A673 (cell line): ENCODE measurements at regions not wholly inside any gene's neighbourhood (a gene's known extent, or its start where the extent isn't known, plus 50 kb on each side); places are given as distances from the start of the nearest gene placed in this dataset.

Experiments used
- BruUV-seq: library from RNA; stranded (reverse); fragments of 400-500 nt; replicated peaks from 2 replicates; lab custom pipeline; 2021; lab: Mats Ljungman, UMichigan
- CTCF ChIA-PET: fragments of 300-600 bp; sonication (Branson Sonifier 250); formaldehyde crosslinking; loops from one replicate; lab custom pipeline; 2022; ENCODE audit warnings: antibody characterized with exemption; lab: Charles Lee
- POLR2A ChIA-PET: fragments of 300-600 bp; sonication (Branson Sonifier 250); formaldehyde crosslinking; loops from one replicate; lab custom pipeline; 2022; ENCODE audit warnings: antibody characterized with exemption; ENCODE audit not compliant: low non-redundant PET; lab: Charles Lee
- DNase-seq: peaks from one replicate; pipeline ENCODE4 v3.0.0-alpha.2; 2015; ENCODE audit warnings: low spot score
- H3K27ac ChIP-seq: fragments of 200-600 bp; sonication (generic); 2 replicates; pipeline ENCODE4 v1.5.1; 2016; ENCODE audit warnings: mixed run types, low read depth, mild to moderate bottlenecking, mixed read lengths, antibody characterized with exemption, low read length; ENCODE audit not compliant: poor library complexity, severe bottlenecking
- H3K27me3 ChIP-seq: fragments of 200-600 bp; sonication (generic); replicated peaks from 2 replicates; pipeline ENCODE4 v1.6.1; 2017; ENCODE audit warnings: mixed run types, low read depth, mild to moderate bottlenecking, mixed read lengths, antibody characterized with exemption, low read length; ENCODE audit not compliant: insufficient read depth, poor library complexity
- H3K36me3 ChIP-seq: fragments of 200-600 bp; sonication (generic); 2 replicates; pipeline ENCODE4 v1.6.1; 2016; ENCODE audit warnings: mixed run types, mild to moderate bottlenecking, mixed read lengths, antibody characterized with exemption, low read length; ENCODE audit not compliant: insufficient read depth, poor library complexity, severe bottlenecking
- H3K4me1 ChIP-seq: fragments of 200-600 bp; sonication (generic); 2 replicates; pipeline ENCODE4 v1.6.1; 2017; ENCODE audit warnings: mixed run types, mild to moderate bottlenecking, mixed read lengths, antibody characterized with exemption, low read length; ENCODE audit not compliant: insufficient read depth, poor library complexity, severe bottlenecking
- H3K4me3 ChIP-seq: fragments of 200-600 bp; sonication (generic); 2 replicates; pipeline ENCODE4 v1.5.1; 2016; ENCODE audit warnings: low read depth, mixed run types, mild to moderate bottlenecking, mixed read lengths, low read length; ENCODE audit not compliant: poor library complexity, severe bottlenecking
- H3K9me3 ChIP-seq: fragments of 200-600 bp; sonication (generic); 2 replicates; pipeline ENCODE4 v1.6.1; 2016; ENCODE audit warnings: mixed run types, low read depth, mild to moderate bottlenecking, mixed read lengths, antibody characterized with exemption, low read length; ENCODE audit not compliant: poor library complexity, severe bottlenecking
- CTCF ChIP-seq: fragments of 300-800, 200-600 bp; sonication (generic); conservative IDR thresholded peaks from 2 replicates; pipeline ENCODE4 v1.5.1; 2017; ENCODE audit warnings: low read depth, mild to moderate bottlenecking, antibody characterized with exemption, low read length, moderate library complexity, mixed read lengths
- EZH2 ChIP-seq: fragments of 200-600 bp; sonication (generic); IDR thresholded peaks from 2 replicates; pipeline ENCODE4 v1.6.1; 2017; ENCODE audit warnings: borderline replicate concordance, low read depth, mild to moderate bottlenecking, mixed read lengths, antibody characterized with exemption, low read length; ENCODE audit not compliant: poor library complexity, severe bottlenecking
- intact Hi-C: fragments of 100-400 bp; cut with micrococcal nuclease; formaldehyde crosslinking; loops from one replicate; pipeline ENCODE4 v1.10.0; 2022; ENCODE audit not compliant: unreplicated experiment

- BruUV-seq = no TSS peak
- POLR2A ChIA-PET = no interaction called here
- CTCF ChIA-PET = no interaction called here
Measured at GRCh38 chr18:54436501-54436900, 78.8 kb downstream of the C18orf54 start.

GRCh38 chr18:54440292-54440691 lies 82.6 kb downstream of the C18orf54 start:
- BruUV-seq = no TSS peak
- Histone ChIP-seq H3K27ac (no peak overlapping the region), H3K27me3 (peaks cover 6% of the 10 kb centered on the region), H3K4me3 (no peak overlapping the region), H3K9me3 (no peaks in the 10 kb centered on the region), H3K36me3 (no peaks in the 10 kb centered on the region), H3K4me1 (no peaks in the 10 kb centered on the region)
- ChIA-PET POLR2A (no interaction called here), CTCF (no interaction called here)
- intact Hi-C loops = loop anchor here (10.0 kb wide), 1 partner anchor 205 kb away; no protein-coding TSS in a partner anchor
- DNase-seq = no peak
- no peak for TF ChIP-seq CTCF
- TF ChIP-seq EZH2 = no peak

More at GRCh38 chr18:54436501-54436900, 78.8 kb downstream of the C18orf54 start:
- Histone ChIP-seq H3K36me3 (no peaks in the 10 kb centered on the region), H3K9me3 (no peaks in the 10 kb centered on the region), H3K27ac (no peak overlapping the region), H3K4me1 (no peaks in the 10 kb centered on the region), H3K4me3 (no peak overlapping the region), H3K27me3 (peaks cover 19% of the 10 kb centered on the region)
- DNase-seq = no peak
- no peak for TF ChIP-seq CTCF
- TF ChIP-seq EZH2 = no peak
- intact Hi-C loops = no loop called here

DNA sequence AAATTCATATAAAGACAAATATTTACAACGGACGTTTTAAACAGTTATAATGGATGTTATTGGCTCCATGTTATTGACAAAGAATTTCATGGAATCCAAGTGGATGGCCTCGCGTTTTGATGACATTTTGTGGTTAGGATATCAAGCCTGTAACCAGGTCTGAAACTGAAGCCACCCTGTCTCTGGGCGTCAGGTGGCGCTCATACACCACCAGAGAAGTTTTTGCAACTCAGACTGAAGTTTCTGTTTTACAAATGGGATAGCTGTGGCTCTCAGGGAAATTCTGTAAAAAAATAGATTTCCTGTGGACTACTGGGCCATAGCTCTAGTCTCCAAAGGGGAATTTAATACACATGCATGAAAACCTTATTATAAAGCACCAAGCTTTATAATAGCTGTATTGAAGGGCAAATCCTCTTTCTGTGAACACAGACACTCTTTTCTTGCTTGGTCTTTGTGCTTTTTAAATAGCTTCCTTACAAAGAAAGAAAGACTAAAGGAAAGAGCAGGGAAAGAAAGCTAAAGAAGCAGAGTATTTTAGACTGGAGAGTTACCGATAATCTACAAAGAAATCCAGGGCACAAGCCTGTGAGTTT lies 86.7 kb downstream of the C18orf54 start:
- peak; percentile 75 for DNase-seq
- H3K4me3 ChIP-seq = no peak overlapping the region
- no peak overlapping the region for H3K27ac ChIP-seq
- no TSS peak for BruUV-seq
- CTCF ChIA-PET = interaction anchor here (0.6 to 1.1 kb wide), 7 partner anchors 9 to 892 kb away, joined by 3 to 5 read pairs (median 3); no protein-coding TSS in a partner anchor
- intact Hi-C loops = loop anchor here (1.0 to 10.0 kb wide), 3 partner anchors 200 to 540 kb away; no protein-coding TSS in a partner anchor
- TF ChIP-seq CTCF (peak; percentile 83), EZH2 (no peak)
- no peaks in the 10 kb centered on the region for H3K4me1 ChIP-seq
- POLR2A ChIA-PET = interaction anchor here (0.7 kb wide), 1 partner anchor 134 kb away, joined by 3 read pairs; no protein-coding TSS in a partner anchor
- H3K9me3 ChIP-seq = no peaks in the 10 kb centered on the region
- H3K27me3 ChIP-seq = peaks cover 7% of the 10 kb centered on the region
- H3K36me3 ChIP-seq = no peaks in the 10 kb centered on the region
